Renal cortex interstitium (tissue), 11 donors: ENCODE measurements at regions not wholly inside any gene's neighbourhood (a gene's known extent, or its start where the extent isn't known, plus 50 kb on each side); places are given as distances from the start of the nearest gene placed in this dataset.

ENCODE experiments used
- DNase-seq, 11 donors: peaks; one replicate each; pipeline ENCODE4 v3.0.0-alpha.2; 2013; ENCODE audit warnings: low read depth in 9 of 11, low spot score in 4 of 11; ENCODE audit errors: extremely low read depth in 1 of 11

GRCh38 chr16:86196687-86197391, 297.9 kb downstream of the IRF8 start:
- no peak for DNase-seq

- DNase-seq: peak in 4 of 11 donors; percentile 26 to 50 (median 41)
These were observed 299.5 kb downstream of the IRF8 start for GRCh38 chr16:86198206-86199118.

GRCh38 chr16:86199182-86199581, 300.2 kb downstream of the IRF8 start:
- no peak for DNase-seq

- no peak for DNase-seq
These were observed 301.1 kb downstream of the IRF8 start for GRCh38 chr16:86199871-86200695.

- no peak for DNase-seq
These were observed 301.8 kb downstream of the IRF8 start for GRCh38 chr16:86200722-86201121.

- DNase-seq: no peak
These were observed 302.8 kb downstream of the IRF8 start for GRCh38 chr16:86201746-86202145.

- no peak for DNase-seq
These were observed 303.3 kb downstream of the IRF8 start for GRCh38 chr16:86202267-86202666.

- no peak for DNase-seq
These were observed 303.9 kb downstream of the IRF8 start for GRCh38 chr16:86202760-86203426.

- DNase-seq: no peak
These were observed 304.8 kb downstream of the IRF8 start for GRCh38 chr16:86203557-86204275.

GRCh38 chr16:86205521-86206245, 304.6 kb upstream of the FOXF1 start:
- no peak for DNase-seq

- DNase-seq: no peak
These were observed 303.0 kb upstream of the FOXF1 start for GRCh38 chr16:86207350-86207749.

- DNase-seq: no peak
These were observed 301.1 kb upstream of the FOXF1 start for GRCh38 chr16:86209202-86209601.

GRCh38 chr16:86210403-86211193, 299.7 kb upstream of the FOXF1 start:
- DNase-seq: no peak

- no peak for DNase-seq
These were observed 299.1 kb upstream of the FOXF1 start for GRCh38 chr16:86211265-86211664.

GRCh38 chr16:86211800-86212199, 298.5 kb upstream of the FOXF1 start:
- DNase-seq: no peak

GRCh38 chr16:86212706-86213436, 297.5 kb upstream of the FOXF1 start:
- DNase-seq: no peak
